ENCODE measurements at regions not wholly inside any gene's neighbourhood (a gene's known extent, or its start where the extent isn't known, plus 50 kb on each side); places are given as distances from the start of the nearest gene placed in this dataset.

DNA sequence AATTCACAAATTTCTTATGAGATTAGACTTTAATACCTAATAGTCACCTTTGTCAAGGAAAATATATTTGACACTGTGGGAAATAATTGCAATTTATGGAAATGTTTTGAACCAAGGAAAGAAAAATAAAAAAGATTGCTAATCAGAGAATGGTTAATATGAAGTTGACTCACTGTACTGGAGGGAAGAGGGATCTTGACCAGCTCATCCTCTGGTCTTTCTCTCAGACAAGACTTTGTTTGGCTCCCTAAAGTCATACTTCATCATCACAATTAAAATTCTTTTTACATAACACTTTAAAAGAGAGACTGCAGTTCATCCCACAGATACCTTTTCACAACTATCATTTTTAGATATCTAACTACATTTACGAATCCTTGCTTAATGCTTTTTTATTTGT is 538.5 kb upstream of the ZEB2 start:
- Histone ChIP-seq H3K9me3 (ENCODE audit: severe bottlenecking) (no peaks in the 10 kb centered on the region), H3K27ac (no peak overlapping the region), H3K4me3 (ENCODE audit: low read depth, low read length) (no peak overlapping the region), H3K36me3 (no peaks in the 10 kb centered on the region), H3K27me3 (ENCODE audit: insufficient read depth, low read depth, severe bottlenecking) (no peaks in the 10 kb centered on the region)
- TF ChIP-seq, protein P1, sequence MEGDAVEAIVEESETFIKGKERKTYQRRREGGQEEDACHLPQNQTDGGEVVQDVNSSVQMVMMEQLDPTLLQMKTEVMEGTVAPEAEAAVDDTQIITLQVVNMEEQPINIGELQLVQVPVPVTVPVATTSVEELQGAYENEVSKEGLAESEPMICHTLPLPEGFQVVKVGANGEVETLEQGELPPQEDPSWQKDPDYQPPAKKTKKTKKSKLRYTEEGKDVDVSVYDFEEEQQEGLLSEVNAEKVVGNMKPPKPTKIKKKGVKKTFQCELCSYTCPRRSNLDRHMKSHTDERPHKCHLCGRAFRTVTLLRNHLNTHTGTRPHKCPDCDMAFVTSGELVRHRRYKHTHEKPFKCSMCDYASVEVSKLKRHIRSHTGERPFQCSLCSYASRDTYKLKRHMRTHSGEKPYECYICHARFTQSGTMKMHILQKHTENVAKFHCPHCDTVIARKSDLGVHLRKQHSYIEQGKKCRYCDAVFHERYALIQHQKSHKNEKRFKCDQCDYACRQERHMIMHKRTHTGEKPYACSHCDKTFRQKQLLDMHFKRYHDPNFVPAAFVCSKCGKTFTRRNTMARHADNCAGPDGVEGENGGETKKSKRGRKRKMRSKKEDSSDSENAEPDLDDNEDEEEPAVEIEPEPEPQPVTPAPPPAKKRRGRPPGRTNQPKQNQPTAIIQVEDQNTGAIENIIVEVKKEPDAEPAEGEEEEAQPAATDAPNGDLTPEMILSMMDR (IDR thresholded peaks at IDR 0.05; ENCODE audit: low read depth, low read length): no peak
- DNase-seq: no peak

DNA sequence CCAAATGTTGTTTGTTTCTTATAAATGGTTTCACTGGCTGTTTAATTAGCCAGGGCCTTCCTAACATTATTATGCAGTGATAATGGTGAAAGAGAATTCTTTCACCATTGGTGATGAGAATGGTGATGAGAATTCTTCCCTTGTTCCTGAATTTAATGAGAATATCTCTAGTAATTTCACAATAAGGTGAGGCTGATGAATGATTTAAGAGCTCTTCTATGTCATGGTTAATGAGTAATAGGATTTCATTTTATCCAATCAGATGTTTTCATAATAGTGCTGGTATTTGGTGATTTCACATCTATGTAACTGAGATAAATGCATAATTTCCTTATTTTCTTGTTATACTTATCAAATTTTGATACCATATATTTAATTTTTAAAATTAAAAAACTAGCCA is 535.7 kb upstream of the ZEB2 start:
- no peak overlapping the region for H3K27ac ChIP-seq
- no peaks in the 10 kb centered on the region for H3K36me3 ChIP-seq
- H3K4me3 ChIP-seq (ENCODE audit: low read depth, low read length): no peak overlapping the region
- no peaks in the 10 kb centered on the region for H3K9me3 ChIP-seq (ENCODE audit: severe bottlenecking)
- TF ChIP-seq, protein P1 (IDR thresholded peaks at IDR 0.05; ENCODE audit: low read depth, low read length): no peak
- no peaks in the 10 kb centered on the region for H3K27me3 ChIP-seq (ENCODE audit: insufficient read depth, low read depth, severe bottlenecking)
- no peak for DNase-seq

DNA sequence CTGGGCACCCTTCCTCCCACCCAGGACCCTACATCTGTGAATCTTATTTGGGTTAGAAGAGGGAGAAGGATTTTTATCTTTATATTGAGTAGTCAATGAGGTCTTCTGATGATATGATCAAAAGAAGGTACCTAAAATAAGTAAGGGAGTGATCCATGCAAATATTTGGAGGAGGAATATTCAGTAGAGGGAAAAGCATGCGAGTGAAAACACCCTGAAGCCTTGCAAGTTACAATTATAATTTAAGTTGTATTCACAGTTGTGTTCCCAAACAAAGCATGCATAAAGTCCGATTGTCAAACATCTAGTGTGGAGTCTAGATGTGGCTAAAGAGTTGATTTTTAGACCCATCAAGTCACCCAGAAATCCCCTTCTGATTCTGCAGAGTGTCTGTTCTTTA is 530.2 kb upstream of the ZEB2 start:
- DNase-seq: no peak
- H3K9me3 ChIP-seq (ENCODE audit: severe bottlenecking): no peaks in the 10 kb centered on the region
- TF ChIP-seq, protein P1 (IDR thresholded peaks at IDR 0.05; ENCODE audit: low read depth, low read length): no peak

DNA sequence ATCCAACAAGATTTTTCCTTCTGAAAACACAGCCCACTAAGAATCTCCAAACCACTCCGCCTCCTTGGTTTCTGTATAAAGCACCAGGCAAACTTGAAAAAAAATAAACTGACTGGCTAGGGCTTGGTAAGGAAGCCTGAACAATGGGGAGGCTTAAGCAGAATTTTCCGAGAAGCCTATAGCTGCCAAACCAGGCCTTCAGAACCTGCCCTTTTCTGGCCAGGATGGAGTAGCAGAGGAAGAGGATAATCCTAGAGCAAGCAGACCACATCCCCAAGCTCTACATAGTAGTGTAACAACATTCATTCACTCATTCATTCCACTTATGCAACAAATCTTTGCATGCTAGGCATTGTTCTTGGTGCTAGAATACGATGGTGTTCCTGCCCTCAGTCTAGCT is 529.6 kb upstream of the ZEB2 start:
- no peaks in the 10 kb centered on the region for H3K36me3 ChIP-seq
- TF ChIP-seq, protein P1 (IDR thresholded peaks at IDR 0.05; ENCODE audit: low read depth, low read length): no peak
- no peak overlapping the region for H3K4me3 ChIP-seq (ENCODE audit: low read depth, low read length)
- no peak overlapping the region for H3K27ac ChIP-seq
- H3K9me3 ChIP-seq (ENCODE audit: severe bottlenecking): no peaks in the 10 kb centered on the region
- DNase-seq: no peak
- no peaks in the 10 kb centered on the region for H3K27me3 ChIP-seq (ENCODE audit: insufficient read depth, low read depth, severe bottlenecking)

More for the DNA sequence above, 530.2 kb upstream of the ZEB2 start:
- no peaks in the 10 kb centered on the region for H3K36me3 ChIP-seq
- H3K27me3 ChIP-seq (ENCODE audit: insufficient read depth, low read depth, severe bottlenecking): no peaks in the 10 kb centered on the region
- H3K27ac ChIP-seq: no peak overlapping the region
- no peak overlapping the region for H3K4me3 ChIP-seq (ENCODE audit: low read depth, low read length)

DNA sequence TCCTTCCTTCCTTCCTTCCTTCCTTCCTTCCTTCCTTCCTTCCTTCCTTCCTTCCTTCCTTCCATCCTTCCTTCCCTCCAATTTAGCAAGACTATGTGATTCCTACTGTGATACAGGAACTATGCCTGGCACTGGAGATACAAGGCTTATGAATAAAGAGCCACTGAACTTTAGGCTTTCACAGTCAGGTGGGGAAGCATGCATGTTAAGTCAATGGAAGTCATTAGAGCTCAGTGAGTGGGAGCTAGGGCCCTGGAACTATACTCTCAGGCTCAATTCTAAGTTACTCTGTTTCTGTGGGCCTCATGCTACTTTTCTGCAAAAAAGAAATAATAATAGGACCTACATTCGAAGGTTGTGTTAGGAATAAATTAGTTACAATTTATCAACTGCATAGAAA is 527.6 kb upstream of the ZEB2 start:
- no peak overlapping the region for H3K4me3 ChIP-seq (ENCODE audit: low read depth, low read length)
- TF ChIP-seq, protein P1 (IDR thresholded peaks at IDR 0.05; ENCODE audit: low read depth, low read length): no peak

DNA sequence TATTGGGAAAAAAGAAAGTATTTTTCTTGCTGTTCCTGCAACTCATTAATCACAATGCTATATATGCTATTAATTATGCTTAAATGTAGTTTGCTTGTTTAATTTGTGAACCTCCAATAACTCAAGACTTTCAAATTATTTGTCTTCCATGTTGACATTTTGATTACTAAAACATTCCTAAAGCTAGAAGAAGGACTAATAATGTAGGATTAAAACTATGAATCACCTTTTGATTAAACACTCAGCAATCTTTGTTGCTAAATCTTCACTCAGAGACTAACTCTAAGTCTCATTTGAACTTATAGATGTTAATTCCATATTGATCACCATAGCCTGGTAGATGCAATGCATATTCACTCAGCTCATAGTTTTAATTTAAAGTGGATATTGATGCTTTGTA is 524.6 kb upstream of the ZEB2 start:
- Histone ChIP-seq H3K4me3 (ENCODE audit: low read depth, low read length) (no peak overlapping the region), H3K27me3 (ENCODE audit: insufficient read depth, low read depth, severe bottlenecking) (no peaks in the 10 kb centered on the region), H3K36me3 (no peaks in the 10 kb centered on the region), H3K9me3 (ENCODE audit: severe bottlenecking) (no peaks in the 10 kb centered on the region), H3K27ac (no peak overlapping the region)
- DNase-seq: no peak
- TF ChIP-seq, protein P1 (IDR thresholded peaks at IDR 0.05; ENCODE audit: low read depth, low read length): no peak

More for the DNA sequence above, 527.6 kb upstream of the ZEB2 start:
- DNase-seq: no peak
- Histone ChIP-seq H3K27me3 (ENCODE audit: insufficient read depth, low read depth, severe bottlenecking) (no peaks in the 10 kb centered on the region), H3K36me3 (no peaks in the 10 kb centered on the region), H3K9me3 (ENCODE audit: severe bottlenecking) (no peaks in the 10 kb centered on the region), H3K27ac (no peak overlapping the region)

All from WERI-Rb-1 (cell line).